NCI-H524 treated with DMSO at 0.1 percent for 48 hours (cell line): ENCODE measurements at regions not wholly inside any gene's neighbourhood (a gene's known extent, or its start where the extent isn't known, plus 50 kb on each side); places are given as distances from the start of the nearest gene placed in this dataset.
A peak's percentile ranks its signal among the peaks of the same experiment; 100 is the strongest.

Experiments used
- DNase-seq: peaks from one replicate; lab custom pipeline; 2025; lab: John Stamatoyannopoulos, UW

GRCh38 chr18:29163596-29163995 is 986.7 kb upstream of the CDH2 start:
- no peak for DNase-seq

GRCh38 chr18:29161429-29161828 is 984.5 kb upstream of the CDH2 start:
- DNase-seq = no peak

GRCh38 chr18:29160170-29160569 is 983.2 kb upstream of the CDH2 start:
- peak; percentile 9 for DNase-seq

GRCh38 chr18:29157905-29158304 is 981.0 kb upstream of the CDH2 start:
- no peak for DNase-seq

GRCh38 chr18:29157057-29157780 is 980.3 kb upstream of the CDH2 start:
- DNase-seq = no peak

GRCh38 chr18:29156531-29156930 is 979.6 kb upstream of the CDH2 start:
- no peak for DNase-seq

GRCh38 chr18:29154758-29155725 is 978.1 kb upstream of the CDH2 start:
- no peak for DNase-seq

GRCh38 chr18:29154196-29154757 is 977.3 kb upstream of the CDH2 start:
- DNase-seq = no peak

- DNase-seq = no peak
Measured at GRCh38 chr18:29153091-29153490, 976.2 kb upstream of the CDH2 start.

- peak; percentile 7 for DNase-seq
Measured at GRCh38 chr18:29147944-29148343, 971.0 kb upstream of the CDH2 start.

- DNase-seq = no peak
Measured at GRCh38 chr18:29146068-29146467, 969.1 kb upstream of the CDH2 start.

- DNase-seq = no peak
Measured at GRCh38 chr18:29140590-29140989, 963.7 kb upstream of the CDH2 start.

GRCh38 chr18:29137773-29138495 is 961.0 kb upstream of the CDH2 start:
- DNase-seq = no peak

GRCh38 chr18:29123706-29124530 is 947.0 kb upstream of the CDH2 start:
- no peak for DNase-seq

- DNase-seq = no peak
Measured at GRCh38 chr18:29104671-29105070, 927.7 kb upstream of the CDH2 start.

GRCh38 chr18:29104227-29104626 is 927.3 kb upstream of the CDH2 start:
- DNase-seq = no peak

- no peak for DNase-seq
Measured at GRCh38 chr18:29096079-29096770, 919.3 kb upstream of the CDH2 start.

GRCh38 chr18:29087616-29088246 is 910.8 kb upstream of the CDH2 start:
- no peak for DNase-seq

GRCh38 chr18:29084120-29084519 is 907.2 kb upstream of the CDH2 start:
- no peak for DNase-seq

GRCh38 chr18:29083545-29083944 is 906.6 kb upstream of the CDH2 start:
- no peak for DNase-seq
